Amniotic epithelial cell (primary cell): ENCODE measurements at regions not wholly inside any gene's neighbourhood (a gene's known extent, or its start where the extent isn't known, plus 50 kb on each side); places are given as distances from the start of the nearest gene placed in this dataset.

Experiments used
- DNase-seq: peaks from one replicate; pipeline ENCODE4 v3.0.0-alpha.2; 2010; ENCODE audit warnings: low read depth

- no peak for DNase-seq
These were observed 351.7 kb downstream of the IGSF11 start for GRCh38 chr3:118682921-118683320.

- DNase-seq: no peak
These were observed 351.0 kb downstream of the IGSF11 start for GRCh38 chr3:118683636-118684035.

- no peak for DNase-seq
These were observed 346.2 kb downstream of the IGSF11 start for GRCh38 chr3:118688396-118688884.

- no peak for DNase-seq
These were observed 342.2 kb downstream of the IGSF11 start for GRCh38 chr3:118692416-118692815.

GRCh38 chr3:118705487-118706219 is 329.0 kb downstream of the IGSF11 start:
- DNase-seq: no peak

GRCh38 chr3:118707991-118708390 is 326.7 kb downstream of the IGSF11 start:
- DNase-seq: no peak

- DNase-seq: no peak
These were observed 324.1 kb downstream of the IGSF11 start for GRCh38 chr3:118710532-118710931.

- DNase-seq: no peak
These were observed 321.0 kb downstream of the IGSF11 start for GRCh38 chr3:118713502-118714207.

- DNase-seq: no peak
These were observed 319.8 kb downstream of the IGSF11 start for GRCh38 chr3:118714800-118715199.

GRCh38 chr3:118729546-118729945 is 305.1 kb downstream of the IGSF11 start:
- DNase-seq: no peak

GRCh38 chr3:118734664-118735063 is 300.0 kb downstream of the IGSF11 start:
- no peak for DNase-seq

GRCh38 chr3:118736107-118736506 is 298.5 kb downstream of the IGSF11 start:
- no peak for DNase-seq

- no peak for DNase-seq
These were observed 293.8 kb downstream of the IGSF11 start for GRCh38 chr3:118740722-118741290.

GRCh38 chr3:118742760-118743159 is 291.9 kb downstream of the IGSF11 start:
- no peak for DNase-seq

- DNase-seq: no peak
These were observed 290.5 kb downstream of the IGSF11 start for GRCh38 chr3:118744186-118744585.

- no peak for DNase-seq
These were observed 280.0 kb downstream of the IGSF11 start for GRCh38 chr3:118754406-118755252.

GRCh38 chr3:118755253-118755801 is 279.3 kb downstream of the IGSF11 start:
- no peak for DNase-seq

- DNase-seq: no peak
These were observed 273.9 kb downstream of the IGSF11 start for GRCh38 chr3:118760585-118761290.

- DNase-seq: no peak
These were observed 273.4 kb downstream of the IGSF11 start for GRCh38 chr3:118761291-118761606.

- DNase-seq: no peak
These were observed 268.9 kb downstream of the IGSF11 start for GRCh38 chr3:118765636-118766305.

GRCh38 chr3:118766306-118766669 is 268.4 kb downstream of the IGSF11 start:
- DNase-seq: no peak
